Ishikawa (cell line): ENCODE measurements at regions not wholly inside any gene's neighbourhood (a gene's known extent, or its start where the extent isn't known, plus 50 kb on each side); places are given as distances from the start of the nearest gene placed in this dataset.

Experiments used
- CEBPB ChIP-seq: IDR thresholded peaks from 2 replicates; pipeline ENCODE4 v1.6.1; 2012
- CREB1 ChIP-seq: IDR thresholded peaks from 2 replicates; pipeline ENCODE4 v1.6.1; 2012; ENCODE audit warnings: low read depth
- EGR1 ChIP-seq: IDR thresholded peaks from 2 replicates; pipeline ENCODE4 v1.6.1; 2012
- EP300 ChIP-seq: IDR thresholded peaks from 2 replicates; pipeline ENCODE4 v1.6.1; 2012; ENCODE audit warnings: borderline replicate concordance
- FOXM1 ChIP-seq: IDR thresholded peaks from 2 replicates; pipeline ENCODE4 v1.6.1; 2012; ENCODE audit warnings: low read depth, borderline replicate concordance
- MAX ChIP-seq: IDR thresholded peaks from 2 replicates; pipeline ENCODE4 v1.6.1; 2012
- NFIC ChIP-seq: IDR thresholded peaks from 2 replicates; pipeline ENCODE4 v1.6.1; 2012
- RAD21 ChIP-seq: IDR thresholded peaks from 2 replicates; pipeline ENCODE4 v1.6.1; 2012; ENCODE audit warnings: low read depth
- REST ChIP-seq: IDR thresholded peaks from 2 replicates; pipeline ENCODE4 v1.6.1; 2012; ENCODE audit warnings: low read depth, mild to moderate bottlenecking
- TAF1 ChIP-seq: IDR thresholded peaks from 2 replicates; pipeline ENCODE4 v1.6.1; 2012; ENCODE audit warnings: low read depth, mild to moderate bottlenecking
- TCF12 ChIP-seq: IDR thresholded peaks from 2 replicates; pipeline ENCODE4 v1.6.1; 2012; ENCODE audit warnings: low read depth
- TEAD4 ChIP-seq: IDR thresholded peaks from 2 replicates; pipeline ENCODE4 v1.6.1; 2012
- USF1 ChIP-seq: IDR thresholded peaks from 2 replicates; pipeline ENCODE4 v1.6.1; 2012
- YY1 ChIP-seq: IDR thresholded peaks from 2 replicates; pipeline ENCODE4 v1.6.1; 2012; ENCODE audit warnings: low read depth
- ZBTB7A ChIP-seq: IDR thresholded peaks from 2 replicates; pipeline ENCODE4 v1.6.1; 2012; ENCODE audit warnings: low read depth

GRCh38 chr1:99139876-99140275, 124.4 kb upstream of the PLPPR4 start:
- TF ChIP-seq ZBTB7A (no peak), MAX (no peak), TCF12 (no peak), USF1 (no peak), YY1 (no peak), CEBPB (no peak)

GRCh38 chr1:99146129-99146848, 118.0 kb upstream of the PLPPR4 start:
- no peak for TF ChIP-seq CREB1
- TF ChIP-seq YY1: no peak
- no peak for TF ChIP-seq CEBPB
- TF ChIP-seq TCF12: 0 out of 2 replicates have a peak, but pooled peaks have one; percentile 33
- TF ChIP-seq TAF1: no peak
- TF ChIP-seq TEAD4: no peak
- TF ChIP-seq FOXM1: no peak
- no peak for TF ChIP-seq MAX
- no peak for TF ChIP-seq USF1
- no peak for TF ChIP-seq ZBTB7A
- TF ChIP-seq EGR1: no peak
- TF ChIP-seq EP300: no peak
- TF ChIP-seq RAD21: peak; percentile 21; the same call in 1 of the 2 replicates
- TF ChIP-seq NFIC: no peak
- TF ChIP-seq REST: no peak

GRCh38 chr1:99149952-99150351, 114.3 kb upstream of the PLPPR4 start:
- no peak for TF ChIP-seq NFIC
- TF ChIP-seq RAD21: no peak
- TF ChIP-seq MAX: no peak

- TF ChIP-seq ZBTB7A (no peak), CEBPB (no peak), NFIC (no peak), USF1 (no peak), MAX (no peak)
Observed at GRCh38 chr1:99152132-99152531, 112.2 kb upstream of the PLPPR4 start.

GRCh38 chr1:99163671-99164070, 100.6 kb upstream of the PLPPR4 start:
- no peak for TF ChIP-seq EP300
- TF ChIP-seq CREB1: no peak
- no peak for TF ChIP-seq CEBPB
- TF ChIP-seq NFIC: no peak
- no peak for TF ChIP-seq RAD21
- TF ChIP-seq ZBTB7A: no peak
- TF ChIP-seq EGR1: no peak
- TF ChIP-seq TAF1: no peak
- TF ChIP-seq TEAD4: no peak
- TF ChIP-seq REST: no peak
- no peak for TF ChIP-seq MAX
- no peak for TF ChIP-seq USF1
- no peak for TF ChIP-seq FOXM1
- no peak for TF ChIP-seq TCF12
- no peak for TF ChIP-seq YY1
